ENCODE measurements at regions not wholly inside any gene's neighbourhood (a gene's known extent, or its start where the extent isn't known, plus 50 kb on each side); places are given as distances from the start of the nearest gene placed in this dataset.

DNA sequence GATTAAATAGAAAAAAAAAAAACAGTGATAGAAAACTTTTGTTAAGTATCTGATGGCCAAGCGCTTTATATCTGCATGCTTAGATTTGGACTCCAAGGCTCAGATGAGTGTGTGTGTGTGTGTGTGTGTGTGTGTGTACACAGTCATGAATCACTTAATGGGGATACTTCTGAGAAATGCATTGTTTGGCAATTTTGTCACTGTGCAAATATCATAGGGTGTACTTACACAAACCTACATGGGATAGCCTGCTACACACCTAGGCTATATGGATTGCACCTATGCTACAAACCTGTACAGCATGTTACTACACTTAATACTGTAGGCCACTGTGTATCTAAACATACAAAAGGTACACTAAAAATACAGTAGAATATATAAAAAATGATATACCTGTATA is 635.6 kb upstream of the NUDT12 start:
- ATAC-seq: no peak
- TF ChIP-seq ZC3H10 (CRISPR knock-in tag; IDR thresholded peaks at IDR 0.05) (no peak), RARB (CRISPR knock-in tag; IDR thresholded peaks at IDR 0.05) (no peak), ESRRG (CRISPR knock-in tag; IDR thresholded peaks at IDR 0.05) (no peak)

DNA sequence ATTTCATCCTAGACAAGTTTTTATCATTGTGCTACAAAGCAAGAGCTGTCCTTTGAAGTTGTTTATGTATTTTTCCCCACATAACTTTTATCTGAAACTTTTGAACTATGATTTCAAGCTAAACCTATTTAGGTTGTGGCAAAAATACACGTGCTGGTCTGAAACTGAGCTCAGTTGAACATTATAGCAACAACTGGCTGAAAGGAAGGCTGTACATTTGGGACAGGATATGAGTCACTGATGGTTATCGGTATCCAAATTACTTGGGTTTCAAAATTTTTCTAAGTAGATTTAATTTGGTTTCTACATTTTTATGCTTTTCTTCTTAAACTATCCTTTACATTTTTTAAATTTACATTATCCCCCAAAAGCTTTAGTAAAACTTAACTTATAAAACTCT is 627.3 kb upstream of the NUDT12 start:
- ATAC-seq: peak; percentile 82
- TF ChIP-seq TOX (CRISPR knock-in tag; IDR thresholded peaks at IDR 0.05; ENCODE audit: borderline replicate concordance) (no peak), ISL1 (CRISPR knock-in tag; IDR thresholded peaks at IDR 0.05) (peak; percentile 10; the same call in 1 of the 2 replicates)

DNA sequence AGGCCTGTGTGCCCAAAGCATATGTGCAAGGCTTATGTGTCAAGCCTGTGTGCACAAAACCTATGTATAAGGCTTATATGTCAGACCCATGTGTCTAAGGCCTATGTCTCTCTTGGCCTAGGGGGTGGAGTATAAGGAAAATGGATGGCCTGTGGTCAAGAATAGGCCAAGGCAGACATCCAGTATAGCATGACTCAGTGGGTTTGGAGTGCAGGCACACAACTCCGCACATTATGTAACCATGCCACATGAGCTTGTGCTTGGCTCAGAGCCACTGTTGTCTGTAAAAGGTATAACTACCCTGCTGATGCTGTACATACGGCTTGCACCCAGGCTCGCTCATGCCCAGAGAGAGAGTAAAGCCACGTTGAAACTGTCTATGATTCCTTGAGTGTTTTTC is 626.4 kb upstream of the NUDT12 start:
- peak; percentile 70 for ATAC-seq
- TF ChIP-seq, protein P1, sequence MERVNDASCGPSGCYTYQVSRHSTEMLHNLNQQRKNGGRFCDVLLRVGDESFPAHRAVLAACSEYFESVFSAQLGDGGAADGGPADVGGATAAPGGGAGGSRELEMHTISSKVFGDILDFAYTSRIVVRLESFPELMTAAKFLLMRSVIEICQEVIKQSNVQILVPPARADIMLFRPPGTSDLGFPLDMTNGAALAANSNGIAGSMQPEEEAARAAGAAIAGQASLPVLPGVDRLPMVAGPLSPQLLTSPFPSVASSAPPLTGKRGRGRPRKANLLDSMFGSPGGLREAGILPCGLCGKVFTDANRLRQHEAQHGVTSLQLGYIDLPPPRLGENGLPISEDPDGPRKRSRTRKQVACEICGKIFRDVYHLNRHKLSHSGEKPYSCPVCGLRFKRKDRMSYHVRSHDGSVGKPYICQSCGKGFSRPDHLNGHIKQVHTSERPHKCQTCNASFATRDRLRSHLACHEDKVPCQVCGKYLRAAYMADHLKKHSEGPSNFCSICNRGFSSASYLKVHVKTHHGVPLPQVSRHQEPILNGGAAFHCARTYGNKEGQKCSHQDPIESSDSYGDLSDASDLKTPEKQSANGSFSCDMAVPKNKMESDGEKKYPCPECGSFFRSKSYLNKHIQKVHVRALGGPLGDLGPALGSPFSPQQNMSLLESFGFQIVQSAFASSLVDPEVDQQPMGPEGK (CRISPR knock-in tag; IDR thresholded peaks at IDR 0.05; ENCODE audit: borderline replicate concordance): no peak
- TF ChIP-seq, protein P2, sequence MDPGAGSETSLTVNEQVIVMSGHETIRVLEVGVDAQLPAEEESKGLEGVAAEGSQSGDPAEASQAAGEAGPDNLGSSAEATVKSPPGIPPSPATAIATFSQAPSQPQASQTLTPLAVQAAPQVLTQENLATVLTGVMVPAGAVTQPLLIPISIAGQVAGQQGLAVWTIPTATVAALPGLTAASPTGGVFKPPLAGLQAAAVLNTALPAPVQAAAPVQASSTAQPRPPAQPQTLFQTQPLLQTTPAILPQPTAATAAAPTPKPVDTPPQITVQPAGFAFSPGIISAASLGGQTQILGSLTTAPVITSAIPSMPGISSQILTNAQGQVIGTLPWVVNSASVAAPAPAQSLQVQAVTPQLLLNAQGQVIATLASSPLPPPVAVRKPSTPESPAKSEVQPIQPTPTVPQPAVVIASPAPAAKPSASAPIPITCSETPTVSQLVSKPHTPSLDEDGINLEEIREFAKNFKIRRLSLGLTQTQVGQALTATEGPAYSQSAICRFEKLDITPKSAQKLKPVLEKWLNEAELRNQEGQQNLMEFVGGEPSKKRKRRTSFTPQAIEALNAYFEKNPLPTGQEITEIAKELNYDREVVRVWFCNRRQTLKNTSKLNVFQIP (CRISPR knock-in tag; IDR thresholded peaks at IDR 0.05; ENCODE audit: borderline replicate concordance, low read depth): no peak
- TF ChIP-seq ZFP3 (CRISPR knock-in tag; IDR thresholded peaks at IDR 0.05): no peak
- no peak for TF ChIP-seq SNAI2 (CRISPR knock-in tag; IDR thresholded peaks at IDR 0.05)
- TF ChIP-seq ZNF70 (CRISPR knock-in tag; IDR thresholded peaks at IDR 0.05): no peak
- TF ChIP-seq, protein P3, sequence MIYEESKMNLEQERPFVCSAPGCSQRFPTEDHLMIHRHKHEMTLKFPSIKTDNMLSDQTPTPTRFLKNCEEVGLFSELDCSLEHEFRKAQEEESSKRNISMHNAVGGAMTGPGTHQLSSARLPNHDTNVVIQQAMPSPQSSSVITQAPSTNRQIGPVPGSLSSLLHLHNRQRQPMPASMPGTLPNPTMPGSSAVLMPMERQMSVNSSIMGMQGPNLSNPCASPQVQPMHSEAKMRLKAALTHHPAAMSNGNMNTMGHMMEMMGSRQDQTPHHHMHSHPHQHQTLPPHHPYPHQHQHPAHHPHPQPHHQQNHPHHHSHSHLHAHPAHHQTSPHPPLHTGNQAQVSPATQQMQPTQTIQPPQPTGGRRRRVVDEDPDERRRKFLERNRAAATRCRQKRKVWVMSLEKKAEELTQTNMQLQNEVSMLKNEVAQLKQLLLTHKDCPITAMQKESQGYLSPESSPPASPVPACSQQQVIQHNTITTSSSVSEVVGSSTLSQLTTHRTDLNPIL (CRISPR knock-in tag; IDR thresholded peaks at IDR 0.05; ENCODE audit: low read depth): no peak
- no peak for TF ChIP-seq PPARA (CRISPR knock-in tag; IDR thresholded peaks at IDR 0.05; ENCODE audit: borderline replicate concordance)
- no peak for TF ChIP-seq ISL1 (CRISPR knock-in tag; IDR thresholded peaks at IDR 0.05)
- no peak for TF ChIP-seq BACH2 (CRISPR knock-in tag; IDR thresholded peaks at IDR 0.05; ENCODE audit: borderline replicate concordance)
- TF ChIP-seq CSDC2 (CRISPR knock-in tag; IDR thresholded peaks at IDR 0.05): no peak
- no peak for TF ChIP-seq ZNF8 (CRISPR knock-in tag; IDR thresholded peaks at IDR 0.05)
- no peak for TF ChIP-seq TOX (CRISPR knock-in tag; IDR thresholded peaks at IDR 0.05; ENCODE audit: borderline replicate concordance)
- no peak for TF ChIP-seq ZC3H10 (CRISPR knock-in tag; IDR thresholded peaks at IDR 0.05)
- no peak for TF ChIP-seq GLIS3 (CRISPR knock-in tag; IDR thresholded peaks at IDR 0.05)
- TF ChIP-seq, protein P4, sequence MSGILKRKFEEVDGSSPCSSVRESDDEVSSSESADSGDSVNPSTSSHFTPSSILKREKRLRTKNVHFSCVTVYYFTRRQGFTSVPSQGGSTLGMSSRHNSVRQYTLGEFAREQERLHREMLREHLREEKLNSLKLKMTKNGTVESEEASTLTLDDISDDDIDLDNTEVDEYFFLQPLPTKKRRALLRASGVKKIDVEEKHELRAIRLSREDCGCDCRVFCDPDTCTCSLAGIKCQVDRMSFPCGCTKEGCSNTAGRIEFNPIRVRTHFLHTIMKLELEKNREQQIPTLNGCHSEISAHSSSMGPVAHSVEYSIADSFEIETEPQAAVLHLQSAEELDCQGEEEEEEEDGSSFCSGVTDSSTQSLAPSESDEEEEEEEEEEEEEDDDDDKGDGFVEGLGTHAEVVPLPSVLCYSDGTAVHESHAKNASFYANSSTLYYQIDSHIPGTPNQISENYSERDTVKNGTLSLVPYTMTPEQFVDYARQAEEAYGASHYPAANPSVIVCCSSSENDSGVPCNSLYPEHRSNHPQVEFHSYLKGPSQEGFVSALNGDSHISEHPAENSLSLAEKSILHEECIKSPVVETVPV (CRISPR knock-in tag; IDR thresholded peaks at IDR 0.05): no peak
- TF ChIP-seq OSR1 (CRISPR knock-in tag; IDR thresholded peaks at IDR 0.05): no peak

DNA sequence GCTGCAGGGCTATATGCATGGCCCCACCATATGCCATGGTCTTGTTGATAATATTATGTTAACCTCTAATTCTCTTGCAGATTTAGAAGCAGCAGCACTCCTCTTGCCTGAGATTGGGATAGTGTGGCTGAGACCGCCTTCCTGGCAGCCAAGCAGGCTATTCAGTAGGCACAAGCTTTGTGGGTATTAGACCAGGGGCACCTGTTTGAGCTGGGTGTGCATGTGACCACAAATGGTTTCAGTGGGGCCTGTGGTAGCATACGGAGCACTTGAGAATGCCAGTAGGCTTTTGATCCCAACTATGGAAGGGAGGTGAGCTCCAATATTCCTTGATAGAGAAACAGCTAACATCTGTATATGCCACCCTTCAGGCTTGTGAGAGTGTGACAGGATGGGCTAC is 625.1 kb upstream of the NUDT12 start:
- no peak for TF ChIP-seq PPARA (CRISPR knock-in tag; IDR thresholded peaks at IDR 0.05; ENCODE audit: borderline replicate concordance)
- no peak for TF ChIP-seq ARNTL (CRISPR knock-in tag; IDR thresholded peaks at IDR 0.05; ENCODE audit: borderline replicate concordance, low read depth)
- TF ChIP-seq RARB (CRISPR knock-in tag; IDR thresholded peaks at IDR 0.05): no peak
- no peak for TF ChIP-seq ZFP30 (CRISPR knock-in tag; IDR thresholded peaks at IDR 0.05)
- TF ChIP-seq, protein P5, sequence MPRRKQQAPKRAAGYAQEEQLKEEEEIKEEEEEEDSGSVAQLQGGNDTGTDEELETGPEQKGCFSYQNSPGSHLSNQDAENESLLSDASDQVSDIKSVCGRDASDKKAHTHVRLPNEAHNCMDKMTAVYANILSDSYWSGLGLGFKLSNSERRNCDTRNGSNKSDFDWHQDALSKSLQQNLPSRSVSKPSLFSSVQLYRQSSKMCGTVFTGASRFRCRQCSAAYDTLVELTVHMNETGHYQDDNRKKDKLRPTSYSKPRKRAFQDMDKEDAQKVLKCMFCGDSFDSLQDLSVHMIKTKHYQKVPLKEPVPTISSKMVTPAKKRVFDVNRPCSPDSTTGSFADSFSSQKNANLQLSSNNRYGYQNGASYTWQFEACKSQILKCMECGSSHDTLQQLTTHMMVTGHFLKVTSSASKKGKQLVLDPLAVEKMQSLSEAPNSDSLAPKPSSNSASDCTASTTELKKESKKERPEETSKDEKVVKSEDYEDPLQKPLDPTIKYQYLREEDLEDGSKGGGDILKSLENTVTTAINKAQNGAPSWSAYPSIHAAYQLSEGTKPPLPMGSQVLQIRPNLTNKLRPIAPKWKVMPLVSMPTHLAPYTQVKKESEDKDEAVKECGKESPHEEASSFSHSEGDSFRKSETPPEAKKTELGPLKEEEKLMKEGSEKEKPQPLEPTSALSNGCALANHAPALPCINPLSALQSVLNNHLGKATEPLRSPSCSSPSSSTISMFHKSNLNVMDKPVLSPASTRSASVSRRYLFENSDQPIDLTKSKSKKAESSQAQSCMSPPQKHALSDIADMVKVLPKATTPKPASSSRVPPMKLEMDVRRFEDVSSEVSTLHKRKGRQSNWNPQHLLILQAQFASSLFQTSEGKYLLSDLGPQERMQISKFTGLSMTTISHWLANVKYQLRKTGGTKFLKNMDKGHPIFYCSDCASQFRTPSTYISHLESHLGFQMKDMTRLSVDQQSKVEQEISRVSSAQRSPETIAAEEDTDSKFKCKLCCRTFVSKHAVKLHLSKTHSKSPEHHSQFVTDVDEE (CRISPR knock-in tag; IDR thresholded peaks at IDR 0.05): no peak
- no peak for TF ChIP-seq ZNF565 (CRISPR knock-in tag; conservative IDR thresholded peaks at IDR 0.05; ENCODE audit: low read depth)
- TF ChIP-seq ZNF70 (CRISPR knock-in tag; IDR thresholded peaks at IDR 0.05): no peak
- TF ChIP-seq ZC3H10 (CRISPR knock-in tag; IDR thresholded peaks at IDR 0.05): no peak
- TF ChIP-seq CSDC2 (CRISPR knock-in tag; IDR thresholded peaks at IDR 0.05): no peak
- no peak for TF ChIP-seq BACH2 (CRISPR knock-in tag; IDR thresholded peaks at IDR 0.05; ENCODE audit: borderline replicate concordance)
- no peak for TF ChIP-seq ZNF8 (CRISPR knock-in tag; IDR thresholded peaks at IDR 0.05)
- TF ChIP-seq TCF4 (CRISPR knock-in tag; IDR thresholded peaks at IDR 0.05; ENCODE audit: borderline replicate concordance): no peak
- TF ChIP-seq, protein P1 (CRISPR knock-in tag; IDR thresholded peaks at IDR 0.05; ENCODE audit: borderline replicate concordance): no peak
- TF ChIP-seq SNAI2 (CRISPR knock-in tag; IDR thresholded peaks at IDR 0.05): no peak
- no peak for ATAC-seq
